ENCODE measurements at regions not wholly inside any gene's neighbourhood (a gene's known extent, or its start where the extent isn't known, plus 50 kb on each side); places are given as distances from the start of the nearest gene placed in this dataset.

DNA sequence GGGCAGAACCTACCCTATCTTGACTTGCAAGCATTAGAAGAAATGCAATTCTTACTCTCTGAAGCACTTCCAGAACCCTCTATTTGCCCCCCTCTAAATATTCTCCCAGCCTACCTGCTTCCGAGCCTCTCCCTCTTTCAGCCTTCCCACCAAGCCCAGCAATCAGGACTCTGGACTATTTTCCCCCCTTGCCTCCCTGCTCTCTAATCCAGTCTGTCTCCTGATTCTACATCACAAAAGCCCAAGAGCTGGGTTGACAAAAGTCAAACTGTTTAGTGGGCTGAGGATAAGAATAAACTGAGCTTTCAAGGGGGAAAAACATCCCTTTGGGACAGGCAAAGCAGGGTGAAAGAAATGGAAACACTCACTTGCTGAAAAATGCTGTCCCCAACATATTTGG lies 123.2 kb upstream of the KIF2A start:
- no peak for TF ChIP-seq EP300 (IDR thresholded peaks at IDR 0.05)
- TF ChIP-seq, protein P1, sequence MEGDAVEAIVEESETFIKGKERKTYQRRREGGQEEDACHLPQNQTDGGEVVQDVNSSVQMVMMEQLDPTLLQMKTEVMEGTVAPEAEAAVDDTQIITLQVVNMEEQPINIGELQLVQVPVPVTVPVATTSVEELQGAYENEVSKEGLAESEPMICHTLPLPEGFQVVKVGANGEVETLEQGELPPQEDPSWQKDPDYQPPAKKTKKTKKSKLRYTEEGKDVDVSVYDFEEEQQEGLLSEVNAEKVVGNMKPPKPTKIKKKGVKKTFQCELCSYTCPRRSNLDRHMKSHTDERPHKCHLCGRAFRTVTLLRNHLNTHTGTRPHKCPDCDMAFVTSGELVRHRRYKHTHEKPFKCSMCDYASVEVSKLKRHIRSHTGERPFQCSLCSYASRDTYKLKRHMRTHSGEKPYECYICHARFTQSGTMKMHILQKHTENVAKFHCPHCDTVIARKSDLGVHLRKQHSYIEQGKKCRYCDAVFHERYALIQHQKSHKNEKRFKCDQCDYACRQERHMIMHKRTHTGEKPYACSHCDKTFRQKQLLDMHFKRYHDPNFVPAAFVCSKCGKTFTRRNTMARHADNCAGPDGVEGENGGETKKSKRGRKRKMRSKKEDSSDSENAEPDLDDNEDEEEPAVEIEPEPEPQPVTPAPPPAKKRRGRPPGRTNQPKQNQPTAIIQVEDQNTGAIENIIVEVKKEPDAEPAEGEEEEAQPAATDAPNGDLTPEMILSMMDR (IDR thresholded peaks at IDR 0.05): no peak
- TF ChIP-seq POLR2A (IDR thresholded peaks at IDR 0.05): no peak
